IMR-90 (cell line): ENCODE measurements at regions not wholly inside any gene's neighbourhood (a gene's known extent, or its start where the extent isn't known, plus 50 kb on each side); places are given as distances from the start of the nearest gene placed in this dataset.

Source experiments
- CTCF ChIP-seq: conservative IDR thresholded peaks from 2 replicates; pipeline ENCODE4 v1.5.1; 2012; ENCODE audit warnings: mild to moderate bottlenecking, low read depth, low read length, improper control_type of control experiment
- FOS ChIP-seq: fragments of 150-350 bp; IDR thresholded peaks from 2 replicates; pipeline ENCODE4 v1.6.1; 2016; ENCODE audit warnings: low read depth, low read length
- MAFK ChIP-seq: IDR thresholded peaks from 2 replicates; pipeline ENCODE4 v1.6.1; 2012; ENCODE audit warnings: low read depth, low read length, improper control_type of control experiment
- POLR2A ChIP-seq: IDR thresholded peaks from 2 replicates; pipeline ENCODE4 v1.6.1; 2012; ENCODE audit warnings: mild to moderate bottlenecking, low read depth, low read length
- SMC3 ChIP-seq: fragments of 150-350 bp; IDR thresholded peaks from 2 replicates; pipeline ENCODE4 v1.6.1; 2016; ENCODE audit warnings: low read depth, mild to moderate bottlenecking, antibody characterized with exemption, low read length, moderate library complexity

- TF ChIP-seq CTCF (no peak), SMC3 (no peak), MAFK (no peak), POLR2A (no peak), FOS (no peak)
These were observed 182.5 kb downstream of the OPA1 start for GRCh38 chr3:193775421-193776077.
